Naive B cell (primary cell): ENCODE measurements at regions not wholly inside any gene's neighbourhood (a gene's known extent, or its start where the extent isn't known, plus 50 kb on each side); places are given as distances from the start of the nearest gene placed in this dataset.
"Not testable (repeated sequence)": the region's sequence is repeated elsewhere in the genome, so short reads cannot be mapped to it uniquely, and the experiment has no call there.

ENCODE experiments used
- ATAC-seq, 2 donors: fragments of 150-1000 bp; cut with Tn5 transposase; 2 replicates each; pipeline ENCODE4 v1.10.0; 2021; ENCODE audit warnings: low read depth in 2 of 2, mild to moderate bottlenecking in 2 of 2, moderate library complexity in 2 of 2
- DNase-seq: peaks from one replicate; pipeline ENCODE4 v3.0.0; 2022
- H3K27ac Mint-ChIP-seq, 6 donors: one replicate each; pipeline ENCODE4 v1.8.0; 2020 to 2022; ENCODE audit warnings: mild to moderate bottlenecking in 6 of 6, mixed read lengths in 6 of 6, moderate library complexity in 5 of 6, inconsistent platforms in 2 of 6
- H3K27me3 Mint-ChIP-seq, 3 donors: one replicate each; pipeline ENCODE4 v1.8.0; 2021 to 2022; ENCODE audit warnings: mixed read lengths in 3 of 3, mild to moderate bottlenecking in 1 of 3
- H3K36me3 Mint-ChIP-seq, 2 donors: one replicate each; pipeline ENCODE4 v1.8.0; 2020 to 2022; ENCODE audit warnings: mixed read lengths in 2 of 2, inconsistent platforms in 1 of 2, mild to moderate bottlenecking in 1 of 2
- H3K4me1 Mint-ChIP-seq, 3 donors: one replicate each; pipeline ENCODE4 v1.8.0; 2020 to 2022; ENCODE audit warnings: mixed read lengths in 3 of 3, inconsistent platforms in 1 of 3, mild to moderate bottlenecking in 1 of 3, moderate library complexity in 1 of 3
- H3K4me3 Mint-ChIP-seq, 8 donors: one replicate each; pipeline ENCODE4 v1.8.0; 2020 to 2022; ENCODE audit warnings: mild to moderate bottlenecking in 8 of 8, mixed read lengths in 8 of 8, moderate library complexity in 8 of 8, inconsistent platforms in 2 of 8
- H3K9me3 Mint-ChIP-seq, 7 donors: one replicate each; pipeline ENCODE4 v1.8.0; 2020 to 2022; ENCODE audit warnings: mixed read lengths in 7 of 7, mild to moderate bottlenecking in 5 of 7, inconsistent platforms in 2 of 7, moderate library complexity in 1 of 7

- H3K4me3 Mint-ChIP-seq: no peak overlapping the region
- peaks cover 0 to 4% of the 10 kb centered on the region in 2 donors for H3K36me3 Mint-ChIP-seq
- ATAC-seq (no peak), DNase-seq (no peak)
- H3K27ac Mint-ChIP-seq: peak overlapping the region in 1 of 6 donors; percentile 78
- no peaks in the 10 kb centered on the region for H3K4me1 Mint-ChIP-seq
- H3K27me3 Mint-ChIP-seq: no peaks in the 10 kb centered on the region
- peaks cover under 1 to 16% (median 8%) of the 10 kb centered on the region in 7 donors for H3K9me3 Mint-ChIP-seq
Measured at GRCh38 chr2:78768016-78768415, 257.5 kb upstream of the REG3G start.

GRCh38 chr2:78775291-78775690 lies 250.2 kb upstream of the REG3G start:
- Mint-ChIP-seq H3K4me1 (no peaks in the 10 kb centered on the region), H3K27me3 (no peaks in the 10 kb centered on the region), H3K36me3 (no peaks in the 10 kb centered on the region), H3K9me3 (peaks cover 0 to 10% (median 4%) of the 10 kb centered on the region in 7 donors), H3K27ac (no peak overlapping the region), H3K4me3 (no peak overlapping the region)
- ATAC-seq: no peak
- DNase-seq: no peak

- DNase-seq (no peak), ATAC-seq (no peak)
- Mint-ChIP-seq H3K4me1 (no peaks in the 10 kb centered on the region), H3K27me3 (no peaks in the 10 kb centered on the region), H3K27ac (no peak overlapping the region), H3K36me3 (no peaks in the 10 kb centered on the region), H3K4me3 (no peak overlapping the region), H3K9me3 (peaks cover 0 to 14% (median 3%) of the 10 kb centered on the region in 7 donors)
Measured at GRCh38 chr2:78778756-78779510, 246.6 kb upstream of the REG3G start.

- Mint-ChIP-seq H3K4me1 (no peaks in the 10 kb centered on the region), H3K9me3 (peaks cover 0 to 14% (median 3%) of the 10 kb centered on the region in 7 donors)
Measured at GRCh38 chr2:78779761-78780160, 245.7 kb upstream of the REG3G start.

GRCh38 chr2:78780256-78780655 lies 245.2 kb upstream of the REG3G start:
- DNase-seq (no peak), ATAC-seq (no peak)
- peak overlapping the region in 1 of 8 donors; percentile 2 for H3K4me3 Mint-ChIP-seq
- no peak overlapping the region for H3K27ac Mint-ChIP-seq
- no peaks in the 10 kb centered on the region for H3K36me3 Mint-ChIP-seq
- no peaks in the 10 kb centered on the region for H3K4me1 Mint-ChIP-seq
- H3K27me3 Mint-ChIP-seq: no peaks in the 10 kb centered on the region
- H3K9me3 Mint-ChIP-seq: peaks cover 0 to 14% (median 3%) of the 10 kb centered on the region in 7 donors

More at GRCh38 chr2:78779761-78780160, 245.7 kb upstream of the REG3G start:
- no peak for DNase-seq
- Mint-ChIP-seq H3K27ac (no peak overlapping the region), H3K36me3 (no peaks in the 10 kb centered on the region), H3K27me3 (no peaks in the 10 kb centered on the region), H3K4me3 (no peak overlapping the region)
- ATAC-seq: no peak

- no peak for DNase-seq
- no peak overlapping the region for H3K27ac Mint-ChIP-seq
- H3K9me3 Mint-ChIP-seq: peaks cover 0 to 13% (median 2%) of the 10 kb centered on the region in 7 donors
- H3K4me3 Mint-ChIP-seq: no peak overlapping the region
- H3K4me1 Mint-ChIP-seq: no peaks in the 10 kb centered on the region
- H3K36me3 Mint-ChIP-seq: no peaks in the 10 kb centered on the region
- no peak for ATAC-seq
- H3K27me3 Mint-ChIP-seq: no peaks in the 10 kb centered on the region
Measured at GRCh38 chr2:78780864-78781583, 244.5 kb upstream of the REG3G start.

- no peak for DNase-seq
- H3K4me3 Mint-ChIP-seq: no peak overlapping the region
- H3K4me1 Mint-ChIP-seq: no peaks in the 10 kb centered on the region
- no peak for ATAC-seq
- H3K27ac Mint-ChIP-seq: no peak overlapping the region
- peaks cover 0 to 10% (median 2%) of the 10 kb centered on the region in 7 donors for H3K9me3 Mint-ChIP-seq
- H3K27me3 Mint-ChIP-seq: no peaks in the 10 kb centered on the region
- no peaks in the 10 kb centered on the region for H3K36me3 Mint-ChIP-seq
Measured at GRCh38 chr2:78782196-78782595, 243.3 kb upstream of the REG3G start.

- H3K27ac Mint-ChIP-seq: peak overlapping the region in 1 of 6 donors; percentile 65
- H3K4me3 Mint-ChIP-seq: no peak overlapping the region
- no peaks in the 10 kb centered on the region for H3K27me3 Mint-ChIP-seq
- no peaks in the 10 kb centered on the region for H3K4me1 Mint-ChIP-seq
- peaks cover 0 to 4% (median 0%) of the 10 kb centered on the region in 7 donors for H3K9me3 Mint-ChIP-seq
- DNase-seq (no peak), ATAC-seq (no peak)
- H3K36me3 Mint-ChIP-seq: no peaks in the 10 kb centered on the region
Measured at GRCh38 chr2:78811955-78812610, 213.4 kb upstream of the REG3G start.

GRCh38 chr2:78814331-78814986 lies 211.0 kb upstream of the REG3G start:
- no peak for ATAC-seq

GRCh38 chr2:78817430-78817829 lies 208.1 kb upstream of the REG3G start:
- no peak overlapping the region for H3K4me3 Mint-ChIP-seq
- H3K27ac Mint-ChIP-seq: no peak overlapping the region
- H3K4me1 Mint-ChIP-seq: no peaks in the 10 kb centered on the region

More at GRCh38 chr2:78814331-78814986, 211.0 kb upstream of the REG3G start:
- no peak for DNase-seq
- no peak overlapping the region for H3K27ac Mint-ChIP-seq
- H3K9me3 Mint-ChIP-seq: peaks cover 0 to 4% (median 0%) of the 10 kb centered on the region in 7 donors
- H3K4me1 Mint-ChIP-seq: no peaks in the 10 kb centered on the region
- no peaks in the 10 kb centered on the region for H3K36me3 Mint-ChIP-seq
- peak overlapping the region in 1 of 8 donors; percentile 29 for H3K4me3 Mint-ChIP-seq
- H3K27me3 Mint-ChIP-seq: no peaks in the 10 kb centered on the region

GRCh38 chr2:78832481-78832880 lies 193.0 kb upstream of the REG3G start:
- Mint-ChIP-seq H3K9me3 (peaks cover 0 to 10% (median 0%) of the 10 kb centered on the region in 7 donors), H3K4me3 (no peak overlapping the region), H3K27ac (no peak overlapping the region), H3K27me3 (no peaks in the 10 kb centered on the region), H3K4me1 (no peaks in the 10 kb centered on the region), H3K36me3 (no peaks in the 10 kb centered on the region)
- no peak for ATAC-seq
- no peak for DNase-seq

More at GRCh38 chr2:78817430-78817829, 208.1 kb upstream of the REG3G start:
- Mint-ChIP-seq H3K27me3 (no peaks in the 10 kb centered on the region), H3K36me3 (no peaks in the 10 kb centered on the region), H3K9me3 (peaks cover 0 to 4% (median under 1%) of the 10 kb centered on the region in 7 donors)
- no peak for ATAC-seq
- no peak for DNase-seq

GRCh38 chr2:78839259-78839658 lies 186.2 kb upstream of the REG3G start:
- DNase-seq (no peak), ATAC-seq (no peak)
- Mint-ChIP-seq H3K4me3 (no peak overlapping the region), H3K36me3 (no peaks in the 10 kb centered on the region), H3K27me3 (no peaks in the 10 kb centered on the region), H3K9me3 (peaks cover 0 to 16% (median 0%) of the 10 kb centered on the region in 7 donors), H3K27ac (no peak overlapping the region), H3K4me1 (no peaks in the 10 kb centered on the region)

- H3K36me3 Mint-ChIP-seq, H3K27me3 Mint-ChIP-seq, H3K27ac Mint-ChIP-seq, H3K4me1 Mint-ChIP-seq, DNase-seq, H3K4me3 Mint-ChIP-seq, ATAC-seq: not testable (repeated sequence)
- H3K9me3 Mint-ChIP-seq: peaks cover 0 to 13% (median 0%) of the 10 kb centered on the region in 7 donors
Measured at GRCh38 chr2:78840311-78840710, 185.2 kb upstream of the REG3G start.
